Left ventricle myocardium inferior (tissue), 1 donor: ENCODE measurements at regions not wholly inside any gene's neighbourhood (a gene's known extent, or its start where the extent isn't known, plus 50 kb on each side); places are given as distances from the start of the nearest gene placed in this dataset.

Source experiments
- DNase-seq: peaks from one replicate; pipeline ENCODE4 v3.0.0-alpha.2; 2020
- H3K27ac ChIP-seq: fragments of 200-600 bp; replicated peaks from 2 replicates; pipeline ENCODE4 v1.8.0; 2021
- H3K27me3 ChIP-seq: fragments of 200-600 bp; 2 replicates; pipeline ENCODE4 v1.8.0; 2021; ENCODE audit warnings: low read depth
- H3K36me3 ChIP-seq: fragments of 200-600 bp; 2 replicates; pipeline ENCODE4 v1.8.0; 2021
- H3K4me1 ChIP-seq: fragments of 200-600 bp; 2 replicates; pipeline ENCODE4 v1.8.0; 2021
- H3K4me3 ChIP-seq: fragments of 200-600 bp; 2 replicates; pipeline ENCODE4 v1.8.0; 2021; ENCODE audit warnings: mild to moderate bottlenecking, moderate library complexity
- H3K9me3 ChIP-seq: fragments of 200-600 bp; replicated peaks from 2 replicates; pipeline ENCODE4 v1.8.0; 2021
- intact Hi-C: fragments of 100-400 bp; cut with micrococcal nuclease; formaldehyde crosslinking; loops from one replicate; pipeline ENCODE4 v1.11.0; 2022
- TF ChIP-seq, protein P1 (sequence below): fragments of 200-600 bp; IDR thresholded peaks from 2 replicates; pipeline ENCODE4 v1.8.0; 2021; ENCODE audit warnings: antibody characterized with exemption, mild to moderate bottlenecking, borderline replicate concordance
- donor health status: DM: no; HTN: yes; CAD: no; lungs with severe emphysema.

- intact Hi-C loops: no loop called here
- H3K9me3 ChIP-seq: no peaks in the 10 kb centered on the region
- no peaks in the 10 kb centered on the region for H3K36me3 ChIP-seq
- H3K4me3 ChIP-seq: no peak overlapping the region
- TF ChIP-seq, protein P1, sequence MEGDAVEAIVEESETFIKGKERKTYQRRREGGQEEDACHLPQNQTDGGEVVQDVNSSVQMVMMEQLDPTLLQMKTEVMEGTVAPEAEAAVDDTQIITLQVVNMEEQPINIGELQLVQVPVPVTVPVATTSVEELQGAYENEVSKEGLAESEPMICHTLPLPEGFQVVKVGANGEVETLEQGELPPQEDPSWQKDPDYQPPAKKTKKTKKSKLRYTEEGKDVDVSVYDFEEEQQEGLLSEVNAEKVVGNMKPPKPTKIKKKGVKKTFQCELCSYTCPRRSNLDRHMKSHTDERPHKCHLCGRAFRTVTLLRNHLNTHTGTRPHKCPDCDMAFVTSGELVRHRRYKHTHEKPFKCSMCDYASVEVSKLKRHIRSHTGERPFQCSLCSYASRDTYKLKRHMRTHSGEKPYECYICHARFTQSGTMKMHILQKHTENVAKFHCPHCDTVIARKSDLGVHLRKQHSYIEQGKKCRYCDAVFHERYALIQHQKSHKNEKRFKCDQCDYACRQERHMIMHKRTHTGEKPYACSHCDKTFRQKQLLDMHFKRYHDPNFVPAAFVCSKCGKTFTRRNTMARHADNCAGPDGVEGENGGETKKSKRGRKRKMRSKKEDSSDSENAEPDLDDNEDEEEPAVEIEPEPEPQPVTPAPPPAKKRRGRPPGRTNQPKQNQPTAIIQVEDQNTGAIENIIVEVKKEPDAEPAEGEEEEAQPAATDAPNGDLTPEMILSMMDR: no peak
- no peaks in the 10 kb centered on the region for H3K4me1 ChIP-seq
- H3K27ac ChIP-seq: no peak overlapping the region
- H3K27me3 ChIP-seq: no peaks in the 10 kb centered on the region
- DNase-seq: no peak
Measured at GRCh38 chr5:130724658-130725057, 440.4 kb downstream of the HINT1 start.

- no peak for DNase-seq
- Histone ChIP-seq H3K27me3 (peaks cover 3% of the 10 kb centered on the region), H3K36me3 (no peaks in the 10 kb centered on the region), H3K4me1 (no peaks in the 10 kb centered on the region), H3K9me3 (no peaks in the 10 kb centered on the region), H3K4me3 (no peak overlapping the region), H3K27ac (no peak overlapping the region)
- intact Hi-C loops: no loop called here
- TF ChIP-seq, protein P1: peak; percentile 17
Measured at GRCh38 chr5:130720355-130720754, 444.7 kb downstream of the HINT1 start.

- Histone ChIP-seq H3K27me3 (peaks cover 4% of the 10 kb centered on the region), H3K27ac (no peak overlapping the region), H3K4me3 (no peak overlapping the region), H3K9me3 (no peaks in the 10 kb centered on the region), H3K4me1 (no peaks in the 10 kb centered on the region), H3K36me3 (no peaks in the 10 kb centered on the region)
- intact Hi-C loops: no loop called here
- TF ChIP-seq, protein P1: no peak
- DNase-seq: no peak
Measured at GRCh38 chr5:130715541-130715940, 449.5 kb downstream of the HINT1 start.

GRCh38 chr5:130714200-130714599 is 450.9 kb downstream of the HINT1 start:
- no peaks in the 10 kb centered on the region for H3K9me3 ChIP-seq
- peaks cover 4% of the 10 kb centered on the region for H3K27me3 ChIP-seq
- no peak for DNase-seq
- intact Hi-C loops: no loop called here
- TF ChIP-seq, protein P1: no peak
- no peaks in the 10 kb centered on the region for H3K36me3 ChIP-seq
- no peaks in the 10 kb centered on the region for H3K4me1 ChIP-seq
- H3K27ac ChIP-seq: no peak overlapping the region
- no peak overlapping the region for H3K4me3 ChIP-seq

DNA sequence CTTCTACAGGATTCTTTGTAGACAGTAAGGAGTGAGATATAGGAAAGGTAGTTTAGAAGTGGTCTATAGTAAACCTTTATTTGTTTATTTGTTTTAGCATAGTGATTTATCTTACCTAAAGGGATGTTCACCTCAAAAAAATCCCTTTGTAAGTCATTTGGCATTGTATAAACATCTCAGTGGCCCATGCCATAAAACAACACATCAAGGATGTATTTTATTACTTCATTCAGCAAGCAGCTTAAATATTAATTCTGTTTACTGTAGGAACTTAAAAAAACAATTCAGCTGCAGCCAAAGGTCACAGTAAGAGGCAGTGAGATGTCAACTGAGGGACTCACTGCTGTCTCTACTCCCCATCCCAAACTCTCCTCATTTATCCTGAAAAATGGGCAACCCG is 452.7 kb downstream of the HINT1 start:
- no peaks in the 10 kb centered on the region for H3K4me1 ChIP-seq
- H3K27me3 ChIP-seq: peaks cover 4% of the 10 kb centered on the region
- H3K4me3 ChIP-seq: no peak overlapping the region
- no peaks in the 10 kb centered on the region for H3K36me3 ChIP-seq
- TF ChIP-seq, protein P1: no peak
- no peak for DNase-seq
- no peak overlapping the region for H3K27ac ChIP-seq
- intact Hi-C loops: no loop called here
- H3K9me3 ChIP-seq: no peaks in the 10 kb centered on the region

- Histone ChIP-seq H3K36me3 (no peaks in the 10 kb centered on the region), H3K4me3 (no peak overlapping the region), H3K9me3 (no peaks in the 10 kb centered on the region), H3K27me3 (peaks cover 3% of the 10 kb centered on the region), H3K27ac (no peak overlapping the region), H3K4me1 (no peaks in the 10 kb centered on the region)
- TF ChIP-seq, protein P1: no peak
- intact Hi-C loops: no loop called here
- DNase-seq: no peak
Measured at GRCh38 chr5:130710596-130710995, 454.5 kb downstream of the HINT1 start.
